Kidney (tissue), 13 donors: ENCODE measurements at regions not wholly inside any gene's neighbourhood (a gene's known extent, or its start where the extent isn't known, plus 50 kb on each side); places are given as distances from the start of the nearest gene placed in this dataset.

ENCODE experiments used
- DNase-seq, 5 donors: peaks; one replicate each; pipeline ENCODE4 v3.0.0-alpha.2; 2013 to 2020
- FAIRE-seq: peaks from 2 replicates; lab custom pipeline; 2012; peaks lifted over from hg19 to GRCh38; lab: Jason Lieb, UNC
- H3K27ac ChIP-seq, 2 donors: one replicate each; pipeline ENCODE4 v1.7.0; 2013; ENCODE audit warnings: low read depth in 2 of 2, low read length in 2 of 2, inconsistent platforms in 1 of 2
- H3K27me3 ChIP-seq: one replicate; pipeline ENCODE4 v1.7.1; 2013; ENCODE audit warnings: low read length, inconsistent platforms; ENCODE audit not compliant: control insufficient read depth, insufficient read depth
- H3K36me3 ChIP-seq, 3 donors: one replicate each; pipeline versions ENCODE4 v1.7.0 to v1.7.1; 2013; ENCODE audit warnings: low read length in 3 of 3, control low read depth in 1 of 3, inconsistent platforms in 1 of 3; ENCODE audit not compliant: insufficient read depth in 3 of 3, control insufficient read depth in 2 of 3
- H3K4me1 ChIP-seq, 3 donors: one replicate each; pipeline versions ENCODE4 v1.7.0 to v1.7.1; 2013; ENCODE audit warnings: low read length in 3 of 3, inconsistent platforms in 1 of 3, low read depth in 1 of 3; ENCODE audit not compliant: control insufficient read depth in 2 of 3, insufficient read depth in 2 of 3
- H3K4me3 ChIP-seq, 3 donors: one replicate each; pipeline versions ENCODE4 v1.7.0 to v1.8.1; 2013; ENCODE audit warnings: low read length in 3 of 3, control low read depth in 1 of 3, inconsistent platforms in 1 of 3
- H3K9ac ChIP-seq, 3 donors: one replicate each; pipeline versions ENCODE4 v1.7.0 to v1.7.1; 2013; ENCODE audit warnings: low read length in 3 of 3, control low read depth in 1 of 3, inconsistent platforms in 1 of 3
- H3K9me3 ChIP-seq, 3 donors: one replicate each; pipeline versions ENCODE4 v1.7.0 to v1.7.1; 2013; ENCODE audit warnings: low read length in 3 of 3, control low read depth in 1 of 3, inconsistent platforms in 1 of 3; ENCODE audit not compliant: control insufficient read depth in 2 of 3, insufficient read depth in 1 of 3
- CTCF ChIP-seq: IDR thresholded peaks from 3 replicates; pipeline ENCODE4 v1.5.1; 2012; ENCODE audit warnings: mild to moderate bottlenecking, moderate library complexity, borderline replicate concordance; ENCODE audit not compliant: insufficient read depth; ENCODE audit errors: extremely low read depth
- intact Hi-C: fragments of 100-400 bp; cut with DNase I; formaldehyde crosslinking; loops from one replicate; pipeline ENCODE4 v1.11.1; 2022
- donor health status: control.
- donor health status: control.
- donor health status: control.
- donor health status: control.
- donor health status: control.
- donor health status: DM: yes; HTN: yes; CAD: no.
- donor health status: Normal renal cell carcinoma (clear cell type).

DNA sequence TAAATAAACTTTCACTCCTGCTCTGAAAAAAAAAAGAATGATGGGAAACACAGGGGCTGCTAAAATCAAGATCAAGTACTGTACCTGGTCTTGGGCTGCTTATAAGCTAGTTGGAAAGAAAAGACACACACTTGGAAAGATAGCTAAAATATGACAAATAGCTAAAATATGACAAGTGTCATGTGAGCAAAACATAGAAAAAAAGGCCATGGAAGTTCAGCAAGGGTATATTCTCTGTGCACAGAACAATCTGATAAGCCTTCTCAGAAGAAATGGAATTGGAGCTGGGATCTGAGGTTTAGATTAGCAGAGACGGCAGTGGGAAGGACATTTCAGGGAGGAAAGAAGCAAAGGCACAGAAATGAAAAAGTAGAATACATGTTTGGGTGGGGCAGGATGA, 126.2 kb upstream of the PMCH start:
- Histone ChIP-seq H3K9ac (no peak overlapping the region), H3K4me1 (no peaks in the 10 kb centered on the region), H3K4me3 (no peak overlapping the region), H3K36me3 (no peaks in the 10 kb centered on the region), H3K27ac (no peak overlapping the region), H3K27me3 (no peaks in the 10 kb centered on the region), H3K9me3 (no peaks in the 10 kb centered on the region)
- FAIRE-seq (no peak), DNase-seq (no peak)
- TF ChIP-seq CTCF = no peak
- intact Hi-C loops = no loop called here

GRCh38 chr12:102322254-102322653, 124.6 kb upstream of the PMCH start:
- FAIRE-seq (no peak), DNase-seq (no peak)
- no peak for TF ChIP-seq CTCF
- intact Hi-C loops = no loop called here
- H3K27ac ChIP-seq = no peak overlapping the region
- no peaks in the 10 kb centered on the region for H3K27me3 ChIP-seq
- H3K4me1 ChIP-seq = no peaks in the 10 kb centered on the region
- H3K36me3 ChIP-seq = no peaks in the 10 kb centered on the region
- H3K9me3 ChIP-seq = no peaks in the 10 kb centered on the region
- H3K4me3 ChIP-seq = no peak overlapping the region
- H3K9ac ChIP-seq = no peak overlapping the region

DNA sequence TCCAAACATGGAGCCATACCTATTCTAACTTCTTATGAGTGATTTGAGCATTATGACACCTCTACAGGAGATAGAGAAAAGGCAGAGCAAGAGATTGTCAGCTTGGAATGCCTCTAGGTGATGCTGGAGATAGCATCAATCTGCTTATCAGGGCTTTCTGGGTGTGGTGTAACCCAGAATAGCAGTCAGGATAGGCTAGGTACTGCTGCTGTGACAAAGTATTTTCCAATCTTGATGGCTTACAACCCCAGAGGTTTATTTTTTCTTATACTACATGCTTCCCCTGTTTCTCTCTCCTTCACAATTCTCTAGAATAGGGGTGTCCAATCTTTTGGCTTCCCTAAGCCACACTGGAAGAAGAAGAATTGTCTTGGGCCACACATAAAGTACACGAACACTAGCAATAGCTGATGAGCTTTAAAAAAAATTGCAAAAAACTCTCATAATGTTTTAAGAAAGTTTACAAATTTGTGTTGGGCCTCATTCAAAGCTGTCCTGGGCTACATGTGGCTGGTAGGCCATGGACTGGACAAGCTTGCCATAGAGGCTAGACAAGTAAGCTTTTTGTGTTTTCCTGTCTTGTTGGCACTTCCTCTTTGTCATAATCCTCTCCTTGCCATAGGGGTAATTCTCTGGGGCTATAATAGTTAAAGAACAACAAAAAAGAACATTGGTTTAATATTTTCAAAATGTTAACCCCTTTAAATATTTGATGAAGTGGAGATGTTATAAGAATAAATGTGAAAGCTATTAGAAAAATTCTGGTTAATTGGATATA, 123.9 kb upstream of the PMCH start:
- H3K27ac ChIP-seq = no peak overlapping the region
- no peaks in the 10 kb centered on the region for H3K4me1 ChIP-seq
- DNase-seq (no peak), FAIRE-seq (no peak)
- intact Hi-C loops = no loop called here
- TF ChIP-seq CTCF = no peak
- H3K9ac ChIP-seq = no peak overlapping the region
- no peak overlapping the region for H3K4me3 ChIP-seq
- H3K27me3 ChIP-seq = no peaks in the 10 kb centered on the region
- H3K36me3 ChIP-seq = no peaks in the 10 kb centered on the region
- H3K9me3 ChIP-seq = no peaks in the 10 kb centered on the region
